Right lung (tissue), 2 donors: ENCODE measurements at regions not wholly inside any gene's neighbourhood (a gene's known extent, or its start where the extent isn't known, plus 50 kb on each side); places are given as distances from the start of the nearest gene placed in this dataset.

Source experiments
- DNase-seq, 2 donors: peaks; one replicate each; pipeline ENCODE4 v3.0.0-alpha.2; 2013

GRCh38 chr2:219998107-219998506 is 370.7 kb downstream of the SLC4A3 start:
- no peak for DNase-seq

DNA sequence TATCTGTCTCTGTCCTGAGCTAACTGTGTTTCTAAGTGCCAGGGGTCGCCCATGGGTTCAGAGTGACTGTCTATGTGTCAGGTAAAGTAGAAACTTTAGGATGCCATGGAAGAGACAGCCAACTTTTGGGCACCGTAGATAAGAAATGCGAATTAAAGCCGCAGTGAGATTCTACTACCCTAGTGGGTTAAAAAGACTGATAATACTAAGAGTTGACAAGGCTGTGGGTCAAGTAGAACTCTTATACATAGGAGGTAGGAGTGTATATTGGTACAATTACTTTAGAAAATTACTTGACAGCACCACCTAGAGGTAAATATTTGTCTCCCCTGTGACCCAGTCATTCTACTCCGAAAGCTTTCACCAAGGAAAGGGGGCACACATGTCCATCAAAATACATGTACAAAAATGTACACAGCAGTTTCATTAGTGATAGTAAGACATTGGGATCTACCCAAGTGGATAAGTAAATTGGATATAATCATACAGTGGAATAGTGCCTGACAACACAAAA is 371.3 kb downstream of the SLC4A3 start:
- DNase-seq, result no peak

DNA sequence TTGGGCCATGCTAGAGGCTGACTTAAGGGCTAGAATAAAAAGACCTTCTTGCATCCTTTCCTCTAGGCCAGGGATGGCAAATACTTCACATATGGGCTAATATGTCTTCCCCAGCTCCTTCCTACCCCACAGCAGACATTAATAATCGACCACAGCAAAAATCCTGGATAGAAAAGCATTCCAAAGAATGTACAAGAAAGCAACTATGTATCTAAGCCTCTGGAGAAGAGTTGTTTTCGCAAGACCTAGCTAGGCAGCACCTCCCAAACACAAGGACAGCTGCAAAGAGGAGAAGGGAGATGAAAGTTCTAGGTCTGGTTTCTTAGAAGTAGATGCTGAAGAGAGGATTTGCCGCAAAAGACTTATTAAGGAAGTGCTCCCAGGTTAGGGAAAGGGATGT is 372.6 kb downstream of the SLC4A3 start:
- DNase-seq, result no peak

GRCh38 chr2:220000586-220000985 is 373.2 kb downstream of the SLC4A3 start:
- DNase-seq, result no peak

- DNase-seq, result no peak
Measured at GRCh38 chr2:220001751-220002150, 374.3 kb downstream of the SLC4A3 start.

GRCh38 chr2:220002251-220002650 is 374.8 kb downstream of the SLC4A3 start:
- DNase-seq, result no peak

DNA sequence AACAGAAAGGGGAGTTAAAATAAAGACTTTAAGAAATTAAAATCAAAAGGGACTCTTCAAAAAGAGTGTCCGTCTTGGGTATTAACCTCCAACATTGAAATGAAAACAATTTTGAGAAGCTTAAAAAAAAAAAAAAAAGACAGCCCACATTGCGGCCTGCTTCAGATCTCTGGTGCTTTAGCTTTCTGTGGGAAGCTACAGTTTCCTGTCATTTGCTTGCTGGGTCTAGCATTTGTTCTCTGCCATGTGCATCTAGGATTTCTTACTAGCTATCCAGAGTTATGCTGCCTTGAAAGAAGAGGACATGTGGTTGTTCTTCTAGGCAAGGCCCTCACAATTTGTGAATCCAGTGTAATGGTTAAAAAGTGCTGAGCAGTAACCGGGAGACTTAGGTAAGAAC is 375.3 kb downstream of the SLC4A3 start:
- DNase-seq, result no peak

DNA sequence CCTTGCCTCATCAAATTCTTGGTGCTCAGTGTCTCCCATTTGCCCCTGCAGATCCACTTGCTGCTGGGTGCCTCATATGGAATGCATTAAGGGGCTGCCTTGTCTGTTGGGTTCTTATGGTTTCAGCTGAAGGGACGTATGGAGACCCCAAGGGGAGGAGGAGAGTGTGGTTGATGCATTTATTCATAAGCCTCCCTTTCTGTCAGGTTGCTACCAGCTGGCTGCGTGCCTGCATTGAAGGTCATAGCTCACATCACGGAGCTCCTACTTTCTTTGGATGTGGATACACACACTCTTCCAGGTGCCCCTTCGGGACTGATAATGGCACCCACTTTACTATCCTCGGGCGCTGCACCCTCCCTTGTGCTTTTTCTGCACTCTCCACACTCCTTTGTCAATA is 377.9 kb downstream of the SLC4A3 start:
- DNase-seq, result no peak

- DNase-seq, result peak; percentile 64
Measured at GRCh38 chr2:220006152-220006621, 378.8 kb downstream of the SLC4A3 start.

GRCh38 chr2:220011859-220012258 is 384.4 kb downstream of the SLC4A3 start:
- no peak for DNase-seq

- DNase-seq, result no peak
Measured at GRCh38 chr2:220014961-220015360, 387.5 kb downstream of the SLC4A3 start.

- no peak for DNase-seq
Measured at GRCh38 chr2:220015576-220015975, 388.1 kb downstream of the SLC4A3 start.

GRCh38 chr2:220025207-220025606 is 397.8 kb downstream of the SLC4A3 start:
- DNase-seq, result no peak

DNA sequence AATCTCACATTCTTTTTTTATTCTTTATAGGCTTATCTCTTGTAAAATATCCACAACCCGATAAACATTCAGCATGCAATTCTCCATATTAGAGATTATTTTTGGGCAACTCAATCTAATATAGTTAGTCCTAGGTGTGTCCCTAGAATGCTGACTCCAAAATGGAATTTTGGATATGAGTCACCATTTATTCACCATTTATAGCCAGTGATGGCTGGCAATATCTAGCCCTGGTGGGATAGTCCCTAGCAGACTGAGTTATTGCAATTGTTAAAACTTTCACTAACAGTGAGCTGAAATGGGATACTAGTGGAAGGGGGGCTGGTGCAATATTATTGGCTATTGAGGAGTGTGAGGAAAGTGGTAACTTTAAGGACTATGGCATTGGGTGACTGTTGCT is 401.6 kb downstream of the SLC4A3 start:
- DNase-seq, result no peak

- no peak for DNase-seq
Measured at GRCh38 chr2:220033546-220033945, 406.1 kb downstream of the SLC4A3 start.

DNA sequence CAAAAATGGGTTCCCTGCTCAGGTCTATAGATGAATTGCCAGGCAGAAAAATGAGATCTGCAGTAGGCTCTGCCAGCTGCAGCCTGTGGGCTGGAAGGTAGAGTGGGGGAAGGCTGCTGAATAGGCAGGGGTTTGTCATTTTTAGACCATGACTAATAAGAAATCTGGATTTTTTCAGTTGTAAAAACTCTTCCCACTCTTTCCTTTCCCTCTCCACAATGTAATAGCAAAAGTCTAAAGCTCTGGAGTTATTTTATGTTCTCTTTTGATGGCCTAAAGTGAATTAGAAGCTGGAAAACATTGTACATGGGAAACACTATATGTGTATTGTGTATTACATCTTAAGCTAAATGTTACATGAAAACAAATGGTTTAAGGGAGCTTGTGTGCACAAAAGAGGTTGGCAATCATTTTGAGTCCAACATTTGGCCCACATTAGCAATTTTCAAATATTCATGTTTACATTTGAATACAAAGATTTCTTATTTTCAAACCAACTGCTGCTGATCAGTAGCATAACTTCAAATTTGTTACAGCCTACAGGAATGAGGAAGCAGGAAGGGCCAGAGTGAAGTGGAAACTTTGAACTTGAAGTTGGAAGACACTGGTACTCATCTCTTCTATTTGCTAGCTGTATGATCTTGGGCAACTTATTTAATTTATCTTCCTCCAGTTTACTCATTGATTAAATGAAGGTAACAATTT is 407.1 kb downstream of the SLC4A3 start:
- no peak for DNase-seq

DNA sequence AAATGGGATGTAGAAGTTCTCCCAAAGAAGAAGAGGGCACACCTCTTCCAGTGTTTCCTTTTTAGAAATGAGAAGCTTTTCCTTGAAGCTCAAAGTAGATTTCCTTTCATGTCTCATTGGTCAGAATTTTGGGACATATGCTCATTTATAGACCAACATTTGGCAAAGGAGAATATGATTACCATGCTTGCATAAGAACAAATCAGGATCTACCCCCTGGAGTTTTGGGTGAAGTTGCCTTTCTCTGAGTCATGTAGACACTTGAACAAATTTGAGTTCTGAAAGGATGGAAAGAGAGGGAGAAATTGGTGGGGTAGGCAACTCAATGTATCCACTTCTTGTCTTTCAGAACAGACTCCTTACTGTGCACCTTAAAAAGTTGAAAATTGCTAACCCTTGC is 409.0 kb downstream of the SLC4A3 start:
- no peak for DNase-seq

GRCh38 chr2:220040346-220040745 is 412.9 kb downstream of the SLC4A3 start:
- DNase-seq, result no peak

DNA sequence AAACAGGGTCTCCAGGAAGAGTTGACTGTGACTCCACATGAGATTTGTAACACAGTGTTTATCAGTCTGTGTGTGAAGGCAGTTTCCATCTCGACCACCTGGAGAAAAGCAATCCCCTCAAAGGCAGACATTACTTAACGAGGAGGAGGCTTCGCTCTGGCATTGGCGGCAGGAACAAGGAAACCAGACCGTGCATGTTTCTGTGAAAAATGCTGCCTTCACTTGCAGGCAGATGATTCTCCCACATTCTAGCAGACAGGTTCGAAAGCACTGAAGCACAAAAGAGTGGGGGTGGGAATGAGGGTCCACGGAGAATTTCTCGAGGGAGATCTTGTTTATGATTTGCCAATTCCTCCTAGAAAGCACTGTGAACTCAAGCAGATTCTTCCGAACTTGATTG is 414.0 kb downstream of the SLC4A3 start:
- no peak for DNase-seq

GRCh38 chr2:220043155-220043989 is 415.9 kb downstream of the SLC4A3 start:
- DNase-seq, result no peak

GRCh38 chr2:220043990-220044335 is 416.5 kb downstream of the SLC4A3 start:
- DNase-seq, result no peak

GRCh38 chr2:220044383-220044782 is 417.0 kb downstream of the SLC4A3 start:
- no peak for DNase-seq

GRCh38 chr2:220046507-220046906 is 419.1 kb downstream of the SLC4A3 start:
- DNase-seq, result no peak
